ENCODE measurements at regions not wholly inside any gene's neighbourhood (a gene's known extent, or its start where the extent isn't known, plus 50 kb on each side); places are given as distances from the start of the nearest gene placed in this dataset.

- ATAC-seq (ENCODE audit: low read depth) (no peak), DNase-seq (no peak)
- Histone ChIP-seq H3K9me3 (ENCODE audit: control extremely low read depth in 1 of 3, control insufficient read depth in 2 of 3, insufficient read depth in 1 of 3, low read length in 2 of 3) (peaks cover 0 to 15% (median 0%) of the 10 kb centered on the region in 3 donors), H3K79me2 (ENCODE audit: control insufficient read depth, insufficient read depth, low read length) (no peaks in the 10 kb centered on the region), H4K20me1 (ENCODE audit: control insufficient read depth, insufficient read depth, low read length, poor library complexity, severe bottlenecking) (no peaks in the 10 kb centered on the region), H3K36me3 (replicated peaks in 1 of 2; ENCODE audit: control extremely low read depth in 1 of 2, control insufficient read depth in 1 of 2, extremely low read depth in 1 of 2, insufficient read depth in 2 of 2, low read length in 1 of 2) (no peaks in the 10 kb centered on the region), H2AFZ (ENCODE audit: insufficient read depth, low read depth, low read length, poor library complexity, severe bottlenecking) (no peak overlapping the region), H3K9ac (ENCODE audit: low read length) (no peak overlapping the region), H3K4me3 (ENCODE audit: control extremely low read depth in 1 of 5, extremely low read depth in 1 of 5, insufficient read depth in 1 of 5, low read depth in 2 of 5, low read length in 4 of 5) (no peak overlapping the region), H3K4me1 (ENCODE audit: control insufficient read depth in 2 of 2, insufficient read depth in 2 of 2, low read length in 2 of 2) (no peaks in the 10 kb centered on the region), H3K4me2 (replicated peaks; ENCODE audit: low read depth, low read length, poor library complexity, severe bottlenecking) (no peak overlapping the region), H3K27ac (ENCODE audit: low read length in 2 of 2) (no peak overlapping the region), H3K27me3 (replicated peaks in 1 of 4; ENCODE audit: control extremely low read depth in 1 of 4, control insufficient read depth in 3 of 4, insufficient read depth in 4 of 4, low read length in 3 of 4) (no peaks in the 10 kb centered on the region)
- 89% methylated on average over 9 of the region's 11 CpGs for WGBS (ENCODE audit: insufficient coverage)
- peaks cover 6% of the 10 kb centered on the region for H3K27me3 Mint-ChIP-seq
- intact Hi-C loops (cut with micrococcal nuclease): no loop called here
- no peak overlapping the region for H3K4me3 Mint-ChIP-seq
- no peaks in the 10 kb centered on the region for H3K9me3 Mint-ChIP-seq (ENCODE audit: insufficient read depth)
- POLR2A ChIA-PET: no interaction called here
- H3K4me1 Mint-ChIP-seq: no peaks in the 10 kb centered on the region
- H3K27ac Mint-ChIP-seq: no peak overlapping the region
- CTCF ChIA-PET: no interaction called here
- TF ChIP-seq EZH2 (IDR thresholded peaks at IDR 0.05; ENCODE audit: borderline replicate concordance, insufficient read depth, low read depth, low read length, poor library complexity, severe bottlenecking): no peak
Measured at GRCh38 chr2:121052023-121052422, 233.0 kb downstream of the TFCP2L1 start.

- no peaks in the 10 kb centered on the region for H4K20me1 ChIP-seq (ENCODE audit: control insufficient read depth, insufficient read depth, low read length, poor library complexity, severe bottlenecking)
- no peaks in the 10 kb centered on the region for H3K36me3 ChIP-seq (replicated peaks in 1 of 2; ENCODE audit: control extremely low read depth in 1 of 2, control insufficient read depth in 1 of 2, extremely low read depth in 1 of 2, insufficient read depth in 2 of 2, low read length in 1 of 2)
- no peaks in the 10 kb centered on the region for H3K27me3 ChIP-seq (replicated peaks in 1 of 4; ENCODE audit: control extremely low read depth in 1 of 4, control insufficient read depth in 3 of 4, insufficient read depth in 4 of 4, low read length in 3 of 4)
- H3K27ac ChIP-seq (ENCODE audit: low read length in 2 of 2): no peak overlapping the region
- TF ChIP-seq EZH2 (IDR thresholded peaks at IDR 0.05; ENCODE audit: borderline replicate concordance, insufficient read depth, low read depth, low read length, poor library complexity, severe bottlenecking) (no peak), CTCF (IDR thresholded peaks at IDR 0.05) (no peak)
- H3K4me1 ChIP-seq (ENCODE audit: control insufficient read depth in 2 of 2, insufficient read depth in 2 of 2, low read length in 2 of 2): no peaks in the 10 kb centered on the region
- H3K9ac ChIP-seq (ENCODE audit: low read length): no peak overlapping the region
- Mint-ChIP-seq H3K9me3 (ENCODE audit: insufficient read depth) (no peaks in the 10 kb centered on the region), H3K27me3 (peaks cover 6% of the 10 kb centered on the region), H3K4me3 (no peak overlapping the region), H3K4me1 (no peaks in the 10 kb centered on the region), H3K27ac (no peak overlapping the region)
- ATAC-seq (ENCODE audit: low read depth) (no peak), DNase-seq (no peak)
- H2AFZ ChIP-seq (ENCODE audit: insufficient read depth, low read depth, low read length, poor library complexity, severe bottlenecking): no peak overlapping the region
- 77% methylated on average over 6 of the region's 6 CpGs for WGBS (ENCODE audit: insufficient coverage)
- H3K9me3 ChIP-seq (ENCODE audit: control extremely low read depth in 1 of 3, control insufficient read depth in 2 of 3, insufficient read depth in 1 of 3, low read length in 2 of 3): peaks cover 0 to 11% (median 0%) of the 10 kb centered on the region in 3 donors
- H3K4me2 ChIP-seq (replicated peaks; ENCODE audit: low read depth, low read length, poor library complexity, severe bottlenecking): no peak overlapping the region
- intact Hi-C loops (cut with micrococcal nuclease): no loop called here
- H3K4me3 ChIP-seq (ENCODE audit: control extremely low read depth in 1 of 5, extremely low read depth in 1 of 5, insufficient read depth in 1 of 5, low read depth in 2 of 5, low read length in 4 of 5): no peak overlapping the region
- CTCF ChIA-PET: no interaction called here
- POLR2A ChIA-PET: no interaction called here
- no peaks in the 10 kb centered on the region for H3K79me2 ChIP-seq (ENCODE audit: control insufficient read depth, insufficient read depth, low read length)
Measured at GRCh38 chr2:121052521-121052920, 232.5 kb downstream of the TFCP2L1 start.

Data from B cell (primary cell).